ENCODE measurements at regions not wholly inside any gene's neighbourhood (a gene's known extent, or its start where the extent isn't known, plus 50 kb on each side); places are given as distances from the start of the nearest gene placed in this dataset.
"Not testable (repeated sequence)": the region's sequence is repeated elsewhere in the genome, so short reads cannot be mapped to it uniquely, and the experiment has no call there.

GRCh38 chr1:91199988-91200387 lies 178.2 kb upstream of the ZNF644 start:
- Histone ChIP-seq H3K27ac (no peak overlapping the region), H3K36me3 (ENCODE audit: insufficient read depth) (no peaks in the 10 kb centered on the region), H2AFZ (ENCODE audit: low read depth) (no peak overlapping the region), H3K79me2 (ENCODE audit: insufficient read depth, low read depth) (no peaks in the 10 kb centered on the region), H3K9ac (no peak overlapping the region), H3K4me2 (no peak overlapping the region), H4K20me1 (ENCODE audit: insufficient read depth) (no peaks in the 10 kb centered on the region), H3K4me3 (IDR thresholded peaks at IDR 0.05; ENCODE audit: insufficient read depth, low read depth, low read length) (no peak overlapping the region), H3K27me3 (ENCODE audit: insufficient read depth, low read depth) (no peaks in the 10 kb centered on the region), H3K4me1 (ENCODE audit: low read depth, poor library complexity, severe bottlenecking) (no peaks in the 10 kb centered on the region)
- no peak for TF ChIP-seq CTCF (conservative IDR thresholded peaks at IDR 0.05; ENCODE audit: low read depth, low read length)

DNA sequence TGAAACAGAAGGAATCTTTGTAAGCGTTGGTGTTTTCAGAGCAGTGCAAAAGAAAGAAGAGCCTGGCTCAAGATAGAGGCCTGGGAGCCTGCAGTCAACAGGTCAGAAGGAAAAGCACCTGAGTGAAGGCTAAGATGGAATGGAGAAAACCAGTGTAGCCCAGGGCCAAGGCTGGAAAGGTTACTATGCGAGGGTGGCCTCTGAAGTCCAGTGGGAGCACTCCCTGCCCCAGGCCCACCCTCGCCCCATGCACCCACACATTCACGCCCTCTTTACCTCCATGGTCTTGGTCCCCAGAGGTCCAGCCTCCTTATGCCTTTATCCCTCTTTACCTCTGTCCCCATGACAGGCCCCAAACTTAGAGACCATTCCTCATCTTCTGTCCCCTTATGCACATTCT lies 169.2 kb upstream of the ZNF644 start:
- Histone ChIP-seq H2AFZ (ENCODE audit: low read depth) (no peak overlapping the region), H3K4me3 (IDR thresholded peaks at IDR 0.05; ENCODE audit: insufficient read depth, low read depth, low read length) (no peak overlapping the region), H3K4me2 (no peak overlapping the region), H4K20me1 (ENCODE audit: insufficient read depth) (no peaks in the 10 kb centered on the region), H3K4me1 (ENCODE audit: low read depth, poor library complexity, severe bottlenecking) (no peaks in the 10 kb centered on the region), H3K27ac (no peak overlapping the region), H3K27me3 (ENCODE audit: insufficient read depth, low read depth) (no peaks in the 10 kb centered on the region), H3K79me2 (ENCODE audit: insufficient read depth, low read depth) (no peaks in the 10 kb centered on the region), H3K36me3 (ENCODE audit: insufficient read depth) (no peaks in the 10 kb centered on the region), H3K9ac (no peak overlapping the region)
- TF ChIP-seq CTCF (conservative IDR thresholded peaks at IDR 0.05; ENCODE audit: low read depth, low read length): no peak

DNA sequence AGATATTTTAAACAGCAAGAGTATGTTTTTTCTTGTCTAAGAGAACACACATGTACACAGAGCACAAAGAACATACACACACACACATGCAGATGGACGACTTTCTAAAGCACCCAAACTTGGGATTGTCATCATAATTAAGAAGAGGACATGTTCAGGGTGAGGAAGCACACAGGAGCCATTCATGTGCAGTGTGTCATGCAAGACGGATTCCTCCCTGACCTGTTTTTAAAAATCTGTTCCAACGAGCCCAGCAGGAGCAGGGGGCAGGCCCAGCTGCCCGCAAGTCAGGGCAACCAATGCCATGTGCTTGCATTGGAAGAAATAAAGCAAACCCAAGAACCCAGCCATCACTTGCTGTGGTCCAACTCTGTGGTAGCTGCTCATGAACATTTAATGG lies 167.3 kb upstream of the ZNF644 start:
- Histone ChIP-seq H2AFZ (ENCODE audit: low read depth) (no peak overlapping the region), H3K27me3 (ENCODE audit: insufficient read depth, low read depth) (no peaks in the 10 kb centered on the region), H3K4me2 (no peak overlapping the region), H3K79me2 (ENCODE audit: insufficient read depth, low read depth) (no peaks in the 10 kb centered on the region), H3K4me3 (IDR thresholded peaks at IDR 0.05; ENCODE audit: insufficient read depth, low read depth, low read length) (no peak overlapping the region), H4K20me1 (ENCODE audit: insufficient read depth) (no peaks in the 10 kb centered on the region), H3K9ac (no peak overlapping the region), H3K27ac (no peak overlapping the region), H3K36me3 (ENCODE audit: insufficient read depth) (no peaks in the 10 kb centered on the region), H3K4me1 (ENCODE audit: low read depth, poor library complexity, severe bottlenecking) (no peaks in the 10 kb centered on the region)
- no peak for TF ChIP-seq CTCF (conservative IDR thresholded peaks at IDR 0.05; ENCODE audit: low read depth, low read length)

DNA sequence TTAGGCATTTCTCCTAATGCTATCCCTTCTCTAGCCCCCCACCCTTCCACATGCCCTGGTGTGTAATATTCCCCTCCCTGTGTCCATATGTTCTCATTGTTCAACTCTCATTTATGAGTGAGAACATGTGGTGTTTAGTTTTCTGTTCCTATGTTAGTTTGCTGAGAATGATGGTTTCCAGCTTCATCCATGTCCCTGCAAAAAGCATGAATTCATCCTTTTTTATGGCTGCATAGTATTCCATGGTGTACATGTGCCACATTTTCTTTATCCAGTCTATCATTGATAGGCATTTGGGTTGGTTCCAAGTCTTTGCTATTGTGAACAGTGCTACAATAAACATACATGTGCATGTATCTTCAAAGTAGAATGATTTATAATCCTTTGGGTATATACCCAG lies 161.0 kb upstream of the ZNF644 start:
- H3K4me2 ChIP-seq; H3K79me2 ChIP-seq (ENCODE audit: insufficient read depth, low read depth); H3K4me1 ChIP-seq (ENCODE audit: low read depth, poor library complexity, severe bottlenecking); H4K20me1 ChIP-seq (ENCODE audit: insufficient read depth); H2AFZ ChIP-seq (ENCODE audit: low read depth); H3K4me3 ChIP-seq (IDR thresholded peaks at IDR 0.05; ENCODE audit: insufficient read depth, low read depth, low read length); H3K36me3 ChIP-seq (ENCODE audit: insufficient read depth); H3K27ac ChIP-seq; H3K9ac ChIP-seq; H3K27me3 ChIP-seq (ENCODE audit: insufficient read depth, low read depth): not testable (repeated sequence)

- Histone ChIP-seq H3K36me3 (ENCODE audit: insufficient read depth) (no peaks in the 10 kb centered on the region), H3K4me2 (no peak overlapping the region), H3K9ac (no peak overlapping the region), H4K20me1 (ENCODE audit: insufficient read depth) (no peaks in the 10 kb centered on the region), H3K4me3 (IDR thresholded peaks at IDR 0.05; ENCODE audit: insufficient read depth, low read depth, low read length) (no peak overlapping the region), H3K27ac (no peak overlapping the region), H3K27me3 (ENCODE audit: insufficient read depth, low read depth) (no peaks in the 10 kb centered on the region), H3K4me1 (ENCODE audit: low read depth, poor library complexity, severe bottlenecking) (no peaks in the 10 kb centered on the region), H2AFZ (ENCODE audit: low read depth) (no peak overlapping the region), H3K79me2 (ENCODE audit: insufficient read depth, low read depth) (no peaks in the 10 kb centered on the region)
- no peak for TF ChIP-seq CTCF (conservative IDR thresholded peaks at IDR 0.05; ENCODE audit: low read depth, low read length)
These were observed 154.4 kb upstream of the ZNF644 start for GRCh38 chr1:91176250-91176649.
